ENCODE measurements at regions not wholly inside any gene's neighbourhood (a gene's known extent, or its start where the extent isn't known, plus 50 kb on each side); places are given as distances from the start of the nearest gene placed in this dataset.

- no peak for DNase-seq
Observed at GRCh38 chr2:200752835-200753234, 58.9 kb upstream of the BZW1 start.

GRCh38 chr2:200756618-200757321, 54.9 kb upstream of the BZW1 start:
- no peak for DNase-seq

- DNase-seq: no peak
Observed at GRCh38 chr2:200757399-200757798, 54.3 kb upstream of the BZW1 start.

- DNase-seq: no peak
Observed at GRCh38 chr2:200758341-200758740, 53.4 kb upstream of the BZW1 start.

GRCh38 chr2:200761266-200761665, 50.4 kb upstream of the BZW1 start:
- no peak for DNase-seq

All from suppressor macrophage (primary cell).